Mucosa of descending colon (tissue), 3 donors: ENCODE measurements at regions not wholly inside any gene's neighbourhood (a gene's known extent, or its start where the extent isn't known, plus 50 kb on each side); places are given as distances from the start of the nearest gene placed in this dataset.

Source experiments
- ATAC-seq: fragments of 200-7000 bp; cut with Tn5 transposase; one replicate; pipeline ENCODE4 v1.9.1; 2020; ENCODE audit warnings: mild to moderate bottlenecking, moderate library complexity
- DNase-seq, 3 donors: peaks; one replicate each; pipeline ENCODE4 v3.0.0-alpha.2; 2020
- H3K36me3 ChIP-seq: fragments of 200-600 bp; one replicate; pipeline ENCODE4 v1.8.0; 2021; ENCODE audit warnings: low read depth, mild to moderate bottlenecking
- H3K4me1 ChIP-seq: fragments of 200-600 bp; one replicate; pipeline ENCODE4 v1.8.0; 2021; ENCODE audit warnings: low read depth, mild to moderate bottlenecking
- H3K4me3 ChIP-seq: fragments of 200-600 bp; one replicate; pipeline ENCODE4 v1.8.0; 2021; ENCODE audit warnings: mild to moderate bottlenecking
- H3K9me3 ChIP-seq: fragments of 200-600 bp; one replicate; pipeline ENCODE4 v1.8.0; 2021; ENCODE audit warnings: mild to moderate bottlenecking
- CTCF ChIP-seq: fragments of 200-600 bp; IDR thresholded peaks from one replicate; pipeline ENCODE4 v1.8.0; 2022; ENCODE audit warnings: antibody characterized with exemption, mild to moderate bottlenecking
- intact Hi-C, 2 donors: fragments of 100-400 bp; cut with DNase I in 1 of 2; cut with micrococcal nuclease in 1 of 2; formaldehyde crosslinking; loops; one replicate each; pipeline versions ENCODE4 v1.11.0 to v1.11.1; 2022; cut with DNase I, micrococcal nuclease
- donor health status: DM: no; HTN: no; CAD: no; lungs with moderate emphysema.
- donor health status: DM: no; HTN: no; CAD: no.
- donor health status: DM: no; HTN: yes; CAD: no.

GRCh38 chr4:138410266-138410665, 168.1 kb upstream of the SLC7A11 start:
- DNase-seq = no peak
- no peaks in the 10 kb centered on the region for H3K9me3 ChIP-seq

GRCh38 chr4:138409670-138410069, 167.5 kb upstream of the SLC7A11 start:
- H3K4me1 ChIP-seq = no peaks in the 10 kb centered on the region
- no peak for TF ChIP-seq CTCF
- H3K9me3 ChIP-seq = no peaks in the 10 kb centered on the region
- no peak overlapping the region for H3K4me3 ChIP-seq
- no peaks in the 10 kb centered on the region for H3K36me3 ChIP-seq
- intact Hi-C loops = no loop called here
- ATAC-seq = no peak
- no peak for DNase-seq

More at GRCh38 chr4:138410266-138410665, 168.1 kb upstream of the SLC7A11 start:
- Histone ChIP-seq H3K36me3 (no peaks in the 10 kb centered on the region), H3K4me3 (no peak overlapping the region), H3K4me1 (no peaks in the 10 kb centered on the region)
- no peak for TF ChIP-seq CTCF
- intact Hi-C loops = no loop called here
- no peak for ATAC-seq

- intact Hi-C loops = no loop called here
- Histone ChIP-seq H3K36me3 (no peaks in the 10 kb centered on the region), H3K9me3 (no peaks in the 10 kb centered on the region), H3K4me3 (no peak overlapping the region), H3K4me1 (no peaks in the 10 kb centered on the region)
- ATAC-seq = no peak
- no peak for DNase-seq
- TF ChIP-seq CTCF = no peak
Observed at GRCh38 chr4:138408758-138409157, 166.6 kb upstream of the SLC7A11 start.

- no peaks in the 10 kb centered on the region for H3K4me1 ChIP-seq
- DNase-seq = no peak
- no peak for TF ChIP-seq CTCF
- intact Hi-C loops = no loop called here
- no peak overlapping the region for H3K4me3 ChIP-seq
- no peaks in the 10 kb centered on the region for H3K9me3 ChIP-seq
- no peak for ATAC-seq
- H3K36me3 ChIP-seq = no peaks in the 10 kb centered on the region
Observed at GRCh38 chr4:138407329-138407728, 165.2 kb upstream of the SLC7A11 start.

- intact Hi-C loops = no loop called here
- ATAC-seq = no peak
- H3K36me3 ChIP-seq = no peaks in the 10 kb centered on the region
Observed at GRCh38 chr4:138406876-138407275, 164.7 kb upstream of the SLC7A11 start.

More at GRCh38 chr4:138406876-138407275, 164.7 kb upstream of the SLC7A11 start:
- Histone ChIP-seq H3K4me1 (no peaks in the 10 kb centered on the region), H3K4me3 (no peak overlapping the region), H3K9me3 (no peaks in the 10 kb centered on the region)
- no peak for DNase-seq
- TF ChIP-seq CTCF = no peak
